HS-5 (cell line): ENCODE measurements at regions not wholly inside any gene's neighbourhood (a gene's known extent, or its start where the extent isn't known, plus 50 kb on each side); places are given as distances from the start of the nearest gene placed in this dataset.
"Not testable (repeated sequence)": the region's sequence is repeated elsewhere in the genome, so short reads cannot be mapped to it uniquely, and the experiment has no call there.

Experiments
- DNase-seq: peaks from one replicate; pipeline ENCODE4 v3.0.0-alpha.2; 2012; ENCODE audit warnings: low read depth

- DNase-seq = no peak
These were observed 197.8 kb downstream of the MEMO1 start for GRCh38 chr2:31813016-31813415.

DNA sequence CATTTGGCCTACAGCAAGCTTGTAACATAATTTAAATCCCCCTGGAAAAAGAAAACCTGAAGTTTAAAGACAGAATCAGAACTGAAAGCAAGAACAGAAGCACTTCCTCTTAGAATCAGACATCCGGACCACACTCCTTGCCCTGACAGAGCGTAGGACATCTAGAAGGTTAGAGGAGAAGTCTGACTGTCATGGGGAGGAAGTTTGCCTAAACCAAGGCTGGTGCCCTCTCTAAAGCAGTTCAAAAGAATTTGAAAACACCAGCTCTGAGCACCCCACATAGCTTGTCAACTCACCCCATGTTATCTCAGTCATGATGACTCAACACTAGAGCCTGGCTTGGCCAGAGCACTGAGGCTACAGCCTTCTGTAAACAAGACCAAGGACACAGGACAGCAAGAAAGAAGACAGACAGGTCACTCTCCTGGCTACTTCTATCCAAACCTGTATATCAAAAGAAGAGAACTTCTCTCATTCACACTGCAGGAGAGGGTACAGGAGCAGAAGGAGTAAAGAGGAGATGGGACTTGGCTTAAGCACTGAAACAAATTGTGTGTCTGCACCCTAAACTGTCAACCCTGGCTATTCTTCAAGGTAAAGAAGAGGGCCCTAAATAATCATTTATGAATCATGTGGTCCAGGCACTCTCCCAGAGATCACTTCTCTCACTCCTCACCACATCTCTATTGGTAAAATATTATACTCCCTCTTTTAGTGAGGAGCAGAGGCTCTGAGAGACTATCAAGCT lies 198.6 kb downstream of the MEMO1 start:
- DNase-seq = no peak

DNA sequence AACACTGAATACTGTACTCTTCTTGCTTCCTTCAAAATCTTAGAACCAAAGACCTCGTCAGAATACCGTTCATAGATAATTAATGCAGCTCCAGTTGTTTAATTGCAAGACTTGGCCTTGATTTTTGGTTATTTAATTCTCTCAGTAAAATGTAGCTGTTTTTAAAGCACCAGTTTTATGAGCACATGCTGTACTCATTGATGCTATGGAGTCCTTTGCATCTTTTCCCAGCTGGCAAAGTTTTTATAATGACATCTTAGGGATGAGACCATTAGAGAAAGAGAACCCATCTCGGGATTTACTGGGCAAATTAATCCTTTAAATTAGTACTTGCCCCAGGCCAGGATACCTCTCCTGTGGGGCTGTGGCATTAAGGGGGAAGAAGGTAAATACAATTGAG lies 199.3 kb downstream of the MEMO1 start:
- no peak for DNase-seq

DNA sequence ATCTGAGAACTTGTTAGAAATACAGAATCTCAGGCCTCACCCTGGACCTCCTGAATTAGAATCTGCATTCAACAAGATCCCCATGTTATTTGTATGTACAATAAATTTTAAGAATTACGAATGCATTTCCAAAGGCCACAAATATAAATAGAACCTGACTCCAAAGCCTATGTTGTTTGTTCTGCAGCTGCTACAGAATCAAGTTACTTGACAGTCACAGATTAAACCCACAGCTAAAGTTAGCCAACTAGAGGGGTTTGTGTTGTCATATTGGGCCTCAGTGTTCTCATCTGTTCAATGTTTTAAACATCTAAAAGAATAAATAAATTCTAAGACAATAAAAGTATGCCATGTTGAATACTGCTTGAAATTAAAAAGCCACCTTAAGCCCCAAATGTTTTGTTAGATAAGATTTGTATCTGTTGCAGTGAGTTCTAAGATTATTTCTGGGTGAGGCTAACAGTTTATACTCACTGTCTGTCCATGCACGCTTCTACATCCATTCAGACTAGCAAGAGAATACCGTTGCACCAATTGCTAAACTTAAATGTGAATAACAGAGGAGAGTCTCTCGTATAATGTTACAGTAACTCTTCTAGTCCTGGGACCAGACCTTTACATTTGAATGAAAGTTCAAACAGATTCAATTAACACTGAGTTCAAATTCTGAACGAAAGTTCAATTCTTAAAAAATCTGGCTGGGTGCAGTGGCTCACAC lies 200.4 kb downstream of the MEMO1 start:
- no peak for DNase-seq

- DNase-seq = no peak
These were observed 205.1 kb downstream of the MEMO1 start for GRCh38 chr2:31805688-31806087.

- DNase-seq = not testable (repeated sequence)
These were observed 207.2 kb downstream of the MEMO1 start for GRCh38 chr2:31803481-31804153.

GRCh38 chr2:31802711-31803110 lies 208.1 kb downstream of the MEMO1 start:
- DNase-seq = no peak

GRCh38 chr2:31799282-31799681 lies 211.5 kb downstream of the MEMO1 start:
- DNase-seq = not testable (repeated sequence)

GRCh38 chr2:31788273-31788672 lies 207.5 kb upstream of the SRD5A2 start:
- no peak for DNase-seq

GRCh38 chr2:31785876-31786275 lies 205.1 kb upstream of the SRD5A2 start:
- no peak for DNase-seq

DNA sequence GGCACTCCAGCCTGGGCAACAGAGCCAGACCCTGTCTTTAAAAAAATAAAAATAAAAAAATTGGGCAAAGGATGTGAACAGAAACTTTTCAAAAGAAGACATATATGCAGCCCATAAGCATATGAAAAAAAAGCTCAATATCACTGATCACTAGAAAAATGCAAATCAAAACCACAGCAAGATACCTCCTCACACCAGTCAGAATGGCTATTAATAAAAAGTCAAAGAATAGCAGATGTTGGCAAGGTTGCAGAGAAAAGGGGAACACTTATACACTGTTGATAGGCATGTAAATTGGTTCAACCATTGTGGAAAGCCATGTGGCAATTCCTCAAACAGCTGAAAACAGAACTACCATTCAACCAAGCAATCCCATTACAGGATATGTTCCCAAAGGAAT lies 204.1 kb upstream of the SRD5A2 start:
- no peak for DNase-seq

DNA sequence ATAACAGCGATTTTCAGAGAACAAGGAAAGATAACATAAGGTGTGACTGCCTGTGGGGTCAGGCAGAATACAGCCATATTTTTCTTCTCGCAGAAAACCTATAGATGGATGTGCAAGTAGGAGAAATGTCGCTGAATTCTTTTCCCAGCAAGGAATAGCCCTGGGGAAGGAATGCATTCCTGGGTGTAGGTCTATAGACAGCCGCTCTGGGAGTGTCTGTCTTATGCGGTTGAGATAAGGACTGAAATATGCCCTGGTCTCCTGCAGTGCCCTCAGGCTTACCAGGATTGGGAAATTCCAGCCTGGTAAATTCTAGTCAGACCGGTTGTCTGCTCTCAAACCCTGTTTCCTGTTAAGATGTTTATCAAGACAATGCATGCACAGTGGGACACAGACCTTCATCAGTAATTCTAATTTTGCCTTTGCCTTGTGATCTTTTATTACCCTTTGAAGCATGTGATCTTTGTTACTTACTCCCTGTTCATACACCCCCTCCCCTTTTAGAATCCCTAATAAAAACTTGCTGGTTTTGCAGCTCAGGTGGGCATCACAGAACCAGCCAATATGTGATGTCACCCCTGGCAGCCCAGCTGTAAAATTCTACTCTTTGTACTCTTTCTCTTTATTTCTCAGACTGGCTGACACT lies 202.8 kb upstream of the SRD5A2 start:
- DNase-seq = not testable (repeated sequence)

- no peak for DNase-seq
These were observed 197.4 kb upstream of the SRD5A2 start for GRCh38 chr2:31778153-31778552.

GRCh38 chr2:31770741-31771140 lies 190.0 kb upstream of the SRD5A2 start:
- no peak for DNase-seq

- DNase-seq = no peak
These were observed 184.6 kb upstream of the SRD5A2 start for GRCh38 chr2:31765078-31765945.

GRCh38 chr2:31764169-31764568 lies 183.4 kb upstream of the SRD5A2 start:
- DNase-seq = no peak

GRCh38 chr2:31762085-31762484 lies 181.3 kb upstream of the SRD5A2 start:
- DNase-seq = no peak

GRCh38 chr2:31757351-31757750 lies 176.6 kb upstream of the SRD5A2 start:
- not testable (repeated sequence) for DNase-seq

DNA sequence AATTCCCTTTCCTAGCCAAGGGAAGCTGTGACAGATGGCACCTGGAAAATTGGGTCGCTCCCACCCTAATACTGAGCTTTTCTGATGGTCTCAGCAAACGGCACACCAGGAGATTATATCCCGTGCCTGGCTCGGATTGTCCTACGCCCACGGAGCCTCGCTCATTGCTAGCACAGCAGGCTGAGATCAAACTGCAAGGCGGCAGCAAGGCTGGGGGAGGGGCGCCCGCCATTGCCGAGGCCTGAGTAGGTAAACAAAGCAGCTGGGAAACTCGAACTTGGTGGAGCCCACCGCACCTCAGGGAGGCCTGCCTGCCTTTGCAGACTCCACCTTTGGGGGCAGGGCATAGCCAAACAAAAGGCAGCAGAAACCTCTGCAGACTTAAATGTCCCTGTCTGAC lies 168.0 kb upstream of the SRD5A2 start:
- not testable (repeated sequence) for DNase-seq

GRCh38 chr2:31748041-31748440 lies 167.3 kb upstream of the SRD5A2 start:
- no peak for DNase-seq

DNA sequence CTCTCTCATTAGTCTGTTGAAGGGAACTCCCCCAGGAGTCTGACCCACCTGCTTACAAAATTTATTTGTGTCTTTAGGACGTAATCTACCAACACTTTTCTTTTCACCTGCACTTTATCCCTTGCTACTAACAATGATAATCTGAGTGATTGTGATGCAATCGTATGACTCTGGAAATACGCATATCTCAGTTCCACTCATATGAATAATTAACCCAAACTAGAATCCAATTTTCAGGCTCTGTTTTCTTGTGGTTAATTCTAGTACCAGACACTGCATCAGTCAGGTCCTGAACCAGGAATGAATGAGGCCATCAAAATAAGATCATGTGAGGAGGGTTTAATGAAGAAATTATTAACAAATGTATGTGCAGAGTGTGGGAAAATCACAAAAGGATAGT lies 158.4 kb upstream of the SRD5A2 start:
- DNase-seq = no peak
